Stimulated activated CD4-positive, alpha-beta T cell treated with anti-CD3 and anti-CD28 coated beads, TNF-alpha, amount 100 ng/mL, for 48 hours (primary cell): ENCODE measurements at regions not wholly inside any gene's neighbourhood (a gene's known extent, or its start where the extent isn't known, plus 50 kb on each side); places are given as distances from the start of the nearest gene placed in this dataset.
"Not testable (repeated sequence)": the region's sequence is repeated elsewhere in the genome, so short reads cannot be mapped to it uniquely, and the experiment has no call there.

Experiments used
- DNase-seq, 3 donors: peaks; one replicate each; pipeline ENCODE4 v3.0.0-alpha.2; 2020; ENCODE audit warnings: low read depth in 3 of 3

- DNase-seq = no peak
Observed at GRCh38 chr13:50274181-50274580, 258.9 kb downstream of the KCNRG start.

GRCh38 chr13:50275392-50276063 lies 260.3 kb downstream of the KCNRG start:
- peak in 1 of 3 donors; percentile 1 for DNase-seq

- DNase-seq = no peak
Observed at GRCh38 chr13:50276550-50276949, 261.3 kb downstream of the KCNRG start.

- DNase-seq = no peak
Observed at GRCh38 chr13:50277127-50277526, 261.9 kb downstream of the KCNRG start.

- DNase-seq = no peak
Observed at GRCh38 chr13:50277906-50278305, 262.7 kb downstream of the KCNRG start.

- DNase-seq = no peak
Observed at GRCh38 chr13:50280441-50280937, 265.2 kb downstream of the KCNRG start.

- no peak for DNase-seq
Observed at GRCh38 chr13:50282016-50282415, 266.8 kb downstream of the KCNRG start.

GRCh38 chr13:50283017-50283416 lies 267.8 kb downstream of the KCNRG start:
- no peak for DNase-seq

GRCh38 chr13:50284540-50284939 lies 269.3 kb downstream of the KCNRG start:
- DNase-seq = no peak

GRCh38 chr13:50285283-50285682 lies 270.0 kb downstream of the KCNRG start:
- no peak for DNase-seq

- DNase-seq = no peak
Observed at GRCh38 chr13:50286324-50286723, 271.1 kb downstream of the KCNRG start.

GRCh38 chr13:50290186-50290585 lies 274.9 kb downstream of the KCNRG start:
- no peak for DNase-seq

- DNase-seq = no peak
Observed at GRCh38 chr13:50291611-50292010, 276.4 kb downstream of the KCNRG start.

GRCh38 chr13:50292081-50292480 lies 276.8 kb downstream of the KCNRG start:
- no peak for DNase-seq

GRCh38 chr13:50294425-50294824 lies 279.2 kb downstream of the KCNRG start:
- DNase-seq = not testable (repeated sequence)

GRCh38 chr13:50299546-50300249 lies 284.5 kb downstream of the KCNRG start:
- DNase-seq = no peak

- DNase-seq = no peak
Observed at GRCh38 chr13:50303963-50304721, 288.9 kb downstream of the KCNRG start.

- no peak for DNase-seq
Observed at GRCh38 chr13:50306156-50306555, 290.9 kb downstream of the KCNRG start.

- DNase-seq = no peak
Observed at GRCh38 chr13:50309318-50309717, 294.1 kb downstream of the KCNRG start.

- no peak for DNase-seq
Observed at GRCh38 chr13:50309882-50310594, 294.8 kb downstream of the KCNRG start.

GRCh38 chr13:50310734-50311133 lies 295.5 kb downstream of the KCNRG start:
- no peak for DNase-seq

- DNase-seq = no peak
Observed at GRCh38 chr13:50318887-50319286, 303.6 kb downstream of the KCNRG start.
